Lower leg skin (tissue), 3 donors: ENCODE measurements at regions not wholly inside any gene's neighbourhood (a gene's known extent, or its start where the extent isn't known, plus 50 kb on each side); places are given as distances from the start of the nearest gene placed in this dataset.

Source experiments
- POLR2A ChIP-seq, 2 donors: fragments of 450-650 bp; IDR thresholded peaks; one replicate each; pipeline ENCODE4 v1.6.1; 2016 to 2017; ENCODE audit warnings: antibody characterized with exemption in 2 of 2, mild to moderate bottlenecking in 1 of 2, moderate library complexity in 1 of 2
- TF ChIP-seq, protein P1 (sequence below), 3 donors: fragments of 450-650 bp; IDR thresholded peaks; one replicate each; pipeline ENCODE4 v1.5.1; 2016; ENCODE audit warnings: antibody characterized with exemption in 3 of 3, mild to moderate bottlenecking in 3 of 3, moderate library complexity in 2 of 3

DNA sequence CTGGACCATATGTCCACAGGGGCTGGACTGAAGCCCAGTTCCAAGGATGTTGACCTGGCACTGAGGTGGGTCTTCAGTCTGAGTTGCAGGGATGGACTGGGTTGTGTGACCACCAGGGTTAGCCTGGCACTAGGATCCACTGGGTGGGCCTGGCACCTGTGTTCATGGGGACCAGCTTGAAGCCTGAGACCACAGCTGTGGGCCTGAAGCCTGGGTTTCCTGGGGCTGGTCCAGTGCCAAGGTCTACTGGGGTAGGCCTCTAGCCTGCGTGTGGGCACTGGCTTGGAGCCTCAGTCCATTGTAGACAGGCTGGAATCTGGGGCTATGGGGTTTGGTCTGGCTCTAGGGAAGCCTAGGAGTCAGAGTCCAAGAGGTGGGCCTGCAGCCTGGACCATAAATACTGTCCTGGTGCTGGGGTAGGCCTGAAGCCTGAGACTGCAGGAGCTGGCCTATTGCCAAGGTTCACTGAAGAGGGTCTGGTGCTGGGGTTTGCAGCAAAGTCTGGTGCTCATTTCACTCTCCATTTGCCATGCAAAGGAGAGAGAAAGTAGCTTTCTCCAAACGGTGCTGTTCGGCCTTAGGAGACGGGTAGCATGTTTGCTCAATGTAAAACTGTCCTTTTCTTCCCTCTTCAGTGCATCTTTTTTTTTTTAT is 51.2 kb upstream of the TBC1D5 start:
- TF ChIP-seq, protein P1, sequence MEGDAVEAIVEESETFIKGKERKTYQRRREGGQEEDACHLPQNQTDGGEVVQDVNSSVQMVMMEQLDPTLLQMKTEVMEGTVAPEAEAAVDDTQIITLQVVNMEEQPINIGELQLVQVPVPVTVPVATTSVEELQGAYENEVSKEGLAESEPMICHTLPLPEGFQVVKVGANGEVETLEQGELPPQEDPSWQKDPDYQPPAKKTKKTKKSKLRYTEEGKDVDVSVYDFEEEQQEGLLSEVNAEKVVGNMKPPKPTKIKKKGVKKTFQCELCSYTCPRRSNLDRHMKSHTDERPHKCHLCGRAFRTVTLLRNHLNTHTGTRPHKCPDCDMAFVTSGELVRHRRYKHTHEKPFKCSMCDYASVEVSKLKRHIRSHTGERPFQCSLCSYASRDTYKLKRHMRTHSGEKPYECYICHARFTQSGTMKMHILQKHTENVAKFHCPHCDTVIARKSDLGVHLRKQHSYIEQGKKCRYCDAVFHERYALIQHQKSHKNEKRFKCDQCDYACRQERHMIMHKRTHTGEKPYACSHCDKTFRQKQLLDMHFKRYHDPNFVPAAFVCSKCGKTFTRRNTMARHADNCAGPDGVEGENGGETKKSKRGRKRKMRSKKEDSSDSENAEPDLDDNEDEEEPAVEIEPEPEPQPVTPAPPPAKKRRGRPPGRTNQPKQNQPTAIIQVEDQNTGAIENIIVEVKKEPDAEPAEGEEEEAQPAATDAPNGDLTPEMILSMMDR (IDR thresholded peaks at IDR 0.05) = no peak
- no peak for TF ChIP-seq POLR2A (IDR thresholded peaks at IDR 0.05)
